Upper lobe of left lung (tissue), 6 donors: ENCODE measurements at regions not wholly inside any gene's neighbourhood (a gene's known extent, or its start where the extent isn't known, plus 50 kb on each side); places are given as distances from the start of the nearest gene placed in this dataset.
A peak's percentile ranks its signal among the peaks of the same experiment; 100 is the strongest.

ENCODE experiments used
- ATAC-seq, 2 donors: fragments of 200-7000 bp; cut with Tn5 transposase; one replicate each; pipeline ENCODE4 v1.9.1; 2022; ENCODE audit warnings: mild to moderate bottlenecking in 2 of 2, moderate library complexity in 2 of 2; ENCODE audit not compliant: low FRiP score in 2 of 2
- DNase-seq, 2 donors: peaks; one replicate each; pipeline ENCODE4 v3.0.0-alpha.2; 2019 to 2020
- H3K27ac ChIP-seq, 4 donors: fragments of 200-600 bp; sonication (generic); one replicate each; pipeline ENCODE4 v1.5.1; 2016 to 2019
- H3K27me3 ChIP-seq, 4 donors: fragments of 200-600 bp; sonication (generic); one replicate each; pipeline ENCODE4 v1.5.1; 2017 to 2019
- H3K36me3 ChIP-seq, 4 donors: fragments of 200-600 bp; sonication (generic); one replicate each; pipeline ENCODE4 v1.5.1; 2016 to 2019
- H3K4me1 ChIP-seq, 4 donors: fragments of 200-600 bp; sonication (generic); one replicate each; pipeline ENCODE4 v1.5.1; 2018 to 2019
- H3K4me3 ChIP-seq, 4 donors: fragments of 200-600 bp; sonication (generic); one replicate each; pipeline ENCODE4 v1.5.1; 2017 to 2019; ENCODE audit warnings: mild to moderate bottlenecking in 2 of 4, moderate library complexity in 1 of 4
- H3K9me3 ChIP-seq, 4 donors: fragments of 200-600 bp; sonication (generic); one replicate each; pipeline ENCODE4 v1.5.1; 2018 to 2019
- EP300 ChIP-seq, 4 donors: sonication (generic); formaldehyde crosslinking; IDR thresholded peaks; one replicate each; pipeline ENCODE4 v1.5.1; 2017; ENCODE audit warnings: antibody characterized with exemption in 4 of 4, control low read depth in 2 of 4
- POLR2A ChIP-seq, 4 donors: fragments of 450-650 bp; IDR thresholded peaks; one replicate each; pipeline ENCODE4 v1.5.1; 2016 to 2017; ENCODE audit warnings: antibody characterized with exemption in 4 of 4, mild to moderate bottlenecking in 2 of 4
- POLR2AphosphoS5 ChIP-seq, 2 donors: sonication (generic); formaldehyde crosslinking; IDR thresholded peaks; one replicate each; pipeline ENCODE4 v1.5.1; 2017; ENCODE audit warnings: antibody characterized with exemption in 2 of 2
- WGBS, 2 donors: methylation state at CpG; one replicate each; pipeline ENCODE4 v1.1.5; 2017 to 2018; 5-methylcytosine and 5-hydroxymethylcytosine counted together
- TF ChIP-seq, protein P1 (sequence below), 6 experiments: fragments of 450-650 bp in 4 of 6; fragments of 200-600 bp in 2 of 6; sonication (generic) in 2 of 6; IDR thresholded peaks; one replicate each; pipeline ENCODE4 v1.5.1; 2016 to 2019; ENCODE audit warnings: antibody characterized with exemption in 6 of 6
- donor health status: DM: no; HTN: no; CAD: no; lungs with moderate emphysema.
- donor health status: DM: no; HTN: yes; CAD: no; lungs with severe emphysema.

- WGBS, 2 donors = 87 to 91% methylated on average over 10 of the region's 10 CpGs
- no peak for DNase-seq
- TF ChIP-seq POLR2AphosphoS5 (IDR thresholded peaks at IDR 0.05) (no peak), EP300 (IDR thresholded peaks at IDR 0.05) (no peak), POLR2A (IDR thresholded peaks at IDR 0.05) (no peak)
- TF ChIP-seq, protein P1, sequence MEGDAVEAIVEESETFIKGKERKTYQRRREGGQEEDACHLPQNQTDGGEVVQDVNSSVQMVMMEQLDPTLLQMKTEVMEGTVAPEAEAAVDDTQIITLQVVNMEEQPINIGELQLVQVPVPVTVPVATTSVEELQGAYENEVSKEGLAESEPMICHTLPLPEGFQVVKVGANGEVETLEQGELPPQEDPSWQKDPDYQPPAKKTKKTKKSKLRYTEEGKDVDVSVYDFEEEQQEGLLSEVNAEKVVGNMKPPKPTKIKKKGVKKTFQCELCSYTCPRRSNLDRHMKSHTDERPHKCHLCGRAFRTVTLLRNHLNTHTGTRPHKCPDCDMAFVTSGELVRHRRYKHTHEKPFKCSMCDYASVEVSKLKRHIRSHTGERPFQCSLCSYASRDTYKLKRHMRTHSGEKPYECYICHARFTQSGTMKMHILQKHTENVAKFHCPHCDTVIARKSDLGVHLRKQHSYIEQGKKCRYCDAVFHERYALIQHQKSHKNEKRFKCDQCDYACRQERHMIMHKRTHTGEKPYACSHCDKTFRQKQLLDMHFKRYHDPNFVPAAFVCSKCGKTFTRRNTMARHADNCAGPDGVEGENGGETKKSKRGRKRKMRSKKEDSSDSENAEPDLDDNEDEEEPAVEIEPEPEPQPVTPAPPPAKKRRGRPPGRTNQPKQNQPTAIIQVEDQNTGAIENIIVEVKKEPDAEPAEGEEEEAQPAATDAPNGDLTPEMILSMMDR (IDR thresholded peaks at IDR 0.05) = no peak
- peaks cover 0 to 9% (median 2%) of the 10 kb centered on the region in 4 donors for H3K9me3 ChIP-seq
- no peaks in the 10 kb centered on the region for H3K27me3 ChIP-seq
- H3K36me3 ChIP-seq = no peaks in the 10 kb centered on the region
- H3K4me3 ChIP-seq = no peak overlapping the region
- no peaks in the 10 kb centered on the region for H3K4me1 ChIP-seq
- H3K27ac ChIP-seq = no peak overlapping the region
- no peak for ATAC-seq
These were observed 300.0 kb upstream of the HDAC4 start for GRCh38 chr2:239700686-239701345.

- WGBS, 2 donors = 84 to 89% methylated on average over 22 of the region's 22 CpGs
- Histone ChIP-seq H3K27me3 (no peaks in the 10 kb centered on the region), H3K9me3 (no peaks in the 10 kb centered on the region), H3K27ac (no peak overlapping the region), H3K36me3 (no peaks in the 10 kb centered on the region), H3K4me3 (no peak overlapping the region), H3K4me1 (no peaks in the 10 kb centered on the region)
- TF ChIP-seq, protein P1 (IDR thresholded peaks at IDR 0.05) = no peak
- TF ChIP-seq POLR2A (IDR thresholded peaks at IDR 0.05) = no peak
- no peak for TF ChIP-seq POLR2AphosphoS5 (IDR thresholded peaks at IDR 0.05)
- no peak for TF ChIP-seq EP300 (IDR thresholded peaks at IDR 0.05)
- DNase-seq = peak in 1 of 2 donors; percentile 69
- no peak for ATAC-seq
These were observed 296.8 kb upstream of the HDAC4 start for GRCh38 chr2:239697399-239698164.

GRCh38 chr2:239696559-239697207 is 295.9 kb upstream of the HDAC4 start:
- no peak overlapping the region for H3K4me3 ChIP-seq
- H3K9me3 ChIP-seq = no peaks in the 10 kb centered on the region
- ATAC-seq (no peak), DNase-seq (no peak)
- no peaks in the 10 kb centered on the region for H3K4me1 ChIP-seq
- no peak overlapping the region for H3K27ac ChIP-seq
- H3K27me3 ChIP-seq = no peaks in the 10 kb centered on the region
- WGBS, 2 donors = 84 to 88% methylated on average over 13 of the region's 13 CpGs
- H3K36me3 ChIP-seq = no peaks in the 10 kb centered on the region
- TF ChIP-seq EP300 (IDR thresholded peaks at IDR 0.05) (no peak), POLR2AphosphoS5 (IDR thresholded peaks at IDR 0.05) (no peak), POLR2A (IDR thresholded peaks at IDR 0.05) (no peak)
- TF ChIP-seq, protein P1 (IDR thresholded peaks at IDR 0.05) = no peak

GRCh38 chr2:239695728-239696240 is 295.0 kb upstream of the HDAC4 start:
- TF ChIP-seq EP300 (IDR thresholded peaks at IDR 0.05) = no peak
- no peak for TF ChIP-seq POLR2AphosphoS5 (IDR thresholded peaks at IDR 0.05)
- TF ChIP-seq POLR2A (IDR thresholded peaks at IDR 0.05) = no peak
- TF ChIP-seq, protein P1 (IDR thresholded peaks at IDR 0.05) = no peak
- DNase-seq = no peak
- 93 to 94% methylated on average over 14 of the region's 14 CpGs for WGBS, 2 donors

More at GRCh38 chr2:239695728-239696240, 295.0 kb upstream of the HDAC4 start:
- ATAC-seq = no peak
- H3K4me1 ChIP-seq = no peaks in the 10 kb centered on the region
- no peaks in the 10 kb centered on the region for H3K27me3 ChIP-seq
- H3K9me3 ChIP-seq = no peaks in the 10 kb centered on the region
- H3K27ac ChIP-seq = no peak overlapping the region
- H3K36me3 ChIP-seq = no peaks in the 10 kb centered on the region
- no peak overlapping the region for H3K4me3 ChIP-seq
